Erythroblast (primary cell): ENCODE measurements at regions not wholly inside any gene's neighbourhood (a gene's known extent, or its start where the extent isn't known, plus 50 kb on each side); places are given as distances from the start of the nearest gene placed in this dataset.

Experiments used
- GATA1 ChIP-seq: IDR thresholded peaks from 2 replicates; pipeline ENCODE4 v1.6.1; 2011; ENCODE audit warnings: low read depth, mild to moderate bottlenecking, control low read depth, low read length, moderate library complexity
- POLR2A ChIP-seq: IDR thresholded peaks from 2 replicates; pipeline ENCODE4 v1.6.1; 2011; ENCODE audit warnings: mild to moderate bottlenecking, low read length

DNA sequence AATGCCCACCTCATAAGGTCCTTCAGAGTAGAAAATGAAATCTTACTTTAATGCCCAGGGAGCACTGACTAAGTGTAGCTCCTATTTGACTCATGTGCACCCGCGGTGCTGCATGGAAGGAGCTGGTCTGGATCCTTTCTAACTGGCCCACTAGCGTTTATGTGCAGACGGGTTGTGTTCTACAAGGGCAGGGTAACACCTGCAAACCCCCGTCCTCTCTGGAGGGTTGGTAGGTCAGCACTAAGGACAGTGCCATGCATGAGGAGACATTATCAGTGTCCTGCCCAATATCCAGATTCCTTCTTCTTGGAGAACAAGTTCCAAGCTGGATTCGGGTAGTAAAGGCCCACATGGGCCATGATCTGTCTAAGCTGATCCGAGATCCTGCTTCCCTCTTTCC lies 140.3 kb downstream of the ANKRD60 start:
- TF ChIP-seq POLR2A (no peak), GATA1 (no peak)
